Nephron (organoid): ENCODE measurements at regions not wholly inside any gene's neighbourhood (a gene's known extent, or its start where the extent isn't known, plus 50 kb on each side); places are given as distances from the start of the nearest gene placed in this dataset.

Experiments used
- H3K27ac Mint-ChIP-seq, 3 experiments: 2 replicates each; pipeline ENCODE4 v1.8.0; 2020; ENCODE audit warnings: mixed read lengths in 3 of 3, mild to moderate bottlenecking in 2 of 3, moderate library complexity in 1 of 3
- H3K27me3 Mint-ChIP-seq: 2 replicates; pipeline ENCODE4 v1.8.0; 2021; ENCODE audit warnings: low read depth, mild to moderate bottlenecking, moderate library complexity, mixed read lengths
- H3K36me3 Mint-ChIP-seq: 2 replicates; pipeline ENCODE4 v1.8.0; 2020; ENCODE audit warnings: low read depth, mixed read lengths
- H3K4me1 Mint-ChIP-seq: 2 replicates; pipeline ENCODE4 v1.8.0; 2020; ENCODE audit warnings: mixed read lengths
- H3K4me3 Mint-ChIP-seq, 3 experiments: 2 replicates each; pipeline ENCODE4 v1.8.0; 2020; ENCODE audit warnings: mild to moderate bottlenecking in 3 of 3, mixed read lengths in 3 of 3, moderate library complexity in 2 of 3
- H3K9me3 Mint-ChIP-seq: 2 replicates; pipeline ENCODE4 v1.8.0; 2020; ENCODE audit warnings: mixed read lengths
- CTCF ChIP-seq, 3 experiments: fragments of 200-600 bp; sonication (generic); IDR thresholded peaks; one replicate each; pipeline ENCODE4 v1.5.0; 2021; ENCODE audit warnings: antibody characterized with exemption in 3 of 3; ENCODE audit not compliant: unreplicated experiment in 3 of 3

DNA sequence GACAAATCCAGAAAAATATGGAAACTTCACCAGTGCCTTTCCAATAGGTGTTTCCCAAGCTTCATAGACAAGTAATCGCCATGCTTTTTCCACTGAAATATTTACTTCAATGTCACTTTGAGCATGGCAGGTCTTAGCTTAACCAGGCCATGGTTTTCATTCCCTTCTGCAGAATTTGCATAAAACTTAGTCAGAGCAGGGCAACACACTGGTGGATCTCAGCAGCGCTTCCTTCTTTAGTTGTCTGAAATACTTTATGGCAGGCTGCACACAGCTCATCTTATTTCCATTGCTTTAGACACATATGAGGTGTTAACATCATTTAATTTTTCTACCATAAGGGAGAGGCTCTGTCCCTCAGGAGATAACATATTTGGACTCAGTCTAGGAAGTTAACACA lies 102.9 kb upstream of the AHR start:
- H3K27ac Mint-ChIP-seq, result no peak overlapping the region
- H3K4me1 Mint-ChIP-seq, result no peaks in the 10 kb centered on the region
- no peaks in the 10 kb centered on the region for H3K36me3 Mint-ChIP-seq
- peaks cover 4% of the 10 kb centered on the region for H3K27me3 Mint-ChIP-seq
- H3K4me3 Mint-ChIP-seq, result no peak overlapping the region
- no peak for TF ChIP-seq CTCF (IDR thresholded peaks at IDR 0.05; ENCODE audit: unreplicated experiment in 3 of 3)
- H3K9me3 Mint-ChIP-seq, result no peaks in the 10 kb centered on the region

DNA sequence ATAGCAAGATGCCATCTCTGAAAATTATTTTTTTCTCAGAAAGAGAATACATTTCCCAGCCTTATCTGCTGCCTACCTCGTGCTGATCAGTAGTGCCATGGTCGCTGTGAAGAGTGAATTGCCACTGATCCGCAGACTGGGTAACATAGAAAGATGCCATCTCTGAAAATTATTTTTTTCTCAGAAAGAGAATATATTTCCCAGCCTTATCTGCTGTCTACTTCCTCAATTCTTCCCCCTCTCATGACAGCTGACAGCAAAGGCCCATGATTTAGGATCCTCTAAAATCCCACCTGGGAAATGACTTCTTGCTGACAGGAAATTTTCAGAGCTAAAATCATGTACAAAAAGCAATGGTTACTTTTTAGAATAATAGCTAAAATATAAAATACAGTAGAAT lies 92.5 kb upstream of the AHR start:
- no peak overlapping the region for H3K27ac Mint-ChIP-seq
- H3K9me3 Mint-ChIP-seq, result no peaks in the 10 kb centered on the region
- TF ChIP-seq CTCF (IDR thresholded peaks at IDR 0.05; ENCODE audit: unreplicated experiment in 3 of 3), result no peak
- no peaks in the 10 kb centered on the region for H3K27me3 Mint-ChIP-seq
- no peaks in the 10 kb centered on the region for H3K4me1 Mint-ChIP-seq
- H3K36me3 Mint-ChIP-seq, result no peaks in the 10 kb centered on the region
- H3K4me3 Mint-ChIP-seq, result no peak overlapping the region

DNA sequence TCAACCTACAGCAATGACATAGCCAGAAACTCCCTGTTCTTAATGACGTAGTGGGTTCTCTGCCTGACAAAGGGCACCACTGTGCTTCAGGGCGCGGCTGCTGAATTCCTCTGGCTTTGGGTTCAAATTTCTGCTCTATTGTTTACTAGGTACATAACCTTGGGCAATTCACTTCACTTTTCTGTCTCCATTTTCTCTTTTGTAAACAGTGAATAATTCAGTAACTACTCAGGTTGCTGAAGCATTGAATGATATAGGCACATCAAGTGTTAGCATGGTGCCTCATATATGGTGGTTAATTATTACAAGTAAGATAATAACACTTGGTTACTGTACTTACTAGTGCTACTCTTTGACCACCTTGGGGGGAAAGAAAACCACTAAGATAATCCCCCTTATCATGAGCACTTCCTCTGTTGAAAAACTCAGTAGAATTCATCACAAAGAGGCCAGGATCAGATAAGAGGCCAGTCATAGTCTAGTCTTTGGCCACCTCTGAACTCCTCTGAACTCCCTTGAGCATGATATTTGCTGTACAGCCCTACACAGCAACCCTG lies 92.0 kb upstream of the AHR start:
- Mint-ChIP-seq H3K4me3 (no peak overlapping the region), H3K4me1 (no peaks in the 10 kb centered on the region), H3K27me3 (no peaks in the 10 kb centered on the region), H3K9me3 (no peaks in the 10 kb centered on the region), H3K27ac (no peak overlapping the region), H3K36me3 (no peaks in the 10 kb centered on the region)
- no peak for TF ChIP-seq CTCF (IDR thresholded peaks at IDR 0.05; ENCODE audit: unreplicated experiment in 3 of 3)

DNA sequence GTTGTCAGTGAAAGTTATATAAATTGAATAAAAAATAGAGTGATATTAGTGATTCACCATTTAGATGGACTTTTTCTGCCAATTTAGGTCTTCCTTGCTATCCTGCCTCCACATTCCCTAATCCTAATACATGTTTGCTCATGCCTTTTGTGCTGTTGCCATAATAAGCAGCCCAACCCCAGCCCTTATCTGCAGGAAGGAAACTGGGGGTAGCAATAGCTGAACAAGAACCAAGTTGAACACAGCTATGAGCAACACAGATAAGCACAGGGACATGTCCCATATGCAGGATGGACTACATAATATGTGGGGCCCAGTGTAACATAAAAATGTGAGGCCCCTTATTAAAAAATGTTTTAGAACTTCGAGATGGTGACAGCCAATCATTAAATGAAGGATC lies 91.2 kb upstream of the AHR start:
- H3K4me1 Mint-ChIP-seq, result no peaks in the 10 kb centered on the region
- no peaks in the 10 kb centered on the region for H3K9me3 Mint-ChIP-seq
- H3K27ac Mint-ChIP-seq, result no peak overlapping the region
- no peak overlapping the region for H3K4me3 Mint-ChIP-seq
- no peaks in the 10 kb centered on the region for H3K36me3 Mint-ChIP-seq
- TF ChIP-seq CTCF (IDR thresholded peaks at IDR 0.05; ENCODE audit: unreplicated experiment in 3 of 3), result no peak
- no peaks in the 10 kb centered on the region for H3K27me3 Mint-ChIP-seq

DNA sequence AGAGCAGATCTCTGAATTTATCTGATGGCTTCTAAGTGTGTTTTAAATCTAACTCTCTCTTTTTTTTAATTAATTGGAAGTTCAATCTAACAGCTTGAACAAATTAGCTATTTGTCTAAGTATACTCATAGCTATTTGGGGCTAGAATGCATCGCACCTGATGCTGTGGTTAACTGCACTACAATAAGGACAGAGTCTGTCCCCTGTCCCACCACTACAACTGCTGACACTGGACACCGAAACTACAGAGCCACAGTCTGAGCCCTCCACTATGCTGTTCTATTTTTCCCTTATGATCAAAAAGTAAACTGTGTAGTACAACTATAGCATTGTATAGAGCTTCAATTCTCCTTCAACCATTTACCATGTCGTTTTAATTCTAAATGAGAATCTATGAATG lies 89.4 kb upstream of the AHR start:
- H3K4me3 Mint-ChIP-seq, result no peak overlapping the region
- no peak overlapping the region for H3K27ac Mint-ChIP-seq
- no peaks in the 10 kb centered on the region for H3K9me3 Mint-ChIP-seq
- no peaks in the 10 kb centered on the region for H3K36me3 Mint-ChIP-seq
- H3K4me1 Mint-ChIP-seq, result no peaks in the 10 kb centered on the region
- TF ChIP-seq CTCF (IDR thresholded peaks at IDR 0.05; ENCODE audit: unreplicated experiment in 3 of 3), result no peak
- no peaks in the 10 kb centered on the region for H3K27me3 Mint-ChIP-seq

DNA sequence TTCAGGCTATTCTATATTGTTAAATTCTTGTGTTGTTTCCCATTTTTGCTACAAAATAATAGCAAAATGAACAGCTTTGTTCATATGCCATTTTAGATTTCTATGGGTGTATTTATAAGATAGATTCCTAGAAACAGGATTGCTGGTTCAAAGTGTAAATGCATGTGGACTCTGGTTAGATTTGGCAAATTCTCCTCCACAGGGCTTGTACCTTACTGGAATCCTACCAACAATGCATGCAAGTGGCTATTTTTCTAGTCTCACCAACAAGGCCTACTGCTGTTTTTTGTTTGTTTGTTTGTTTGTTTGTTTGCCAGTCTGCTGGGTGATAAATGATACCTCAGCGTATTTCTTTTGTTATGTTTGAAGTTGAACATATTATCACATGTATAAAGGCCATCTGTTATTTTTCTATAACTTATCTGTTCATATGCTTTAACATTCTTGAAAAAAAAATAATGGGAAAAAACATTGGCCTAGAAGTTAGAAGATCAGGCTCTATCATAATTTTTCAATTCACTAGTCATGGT lies 87.1 kb upstream of the AHR start:
- Mint-ChIP-seq H3K36me3 (no peaks in the 10 kb centered on the region), H3K27ac (no peak overlapping the region), H3K4me1 (no peaks in the 10 kb centered on the region), H3K27me3 (no peaks in the 10 kb centered on the region), H3K9me3 (peaks cover 9% of the 10 kb centered on the region), H3K4me3 (no peak overlapping the region)
- no peak for TF ChIP-seq CTCF (IDR thresholded peaks at IDR 0.05; ENCODE audit: unreplicated experiment in 3 of 3)
